NCI-H774 (cell line): ENCODE measurements at regions not wholly inside any gene's neighbourhood (a gene's known extent, or its start where the extent isn't known, plus 50 kb on each side); places are given as distances from the start of the nearest gene placed in this dataset.
"Not testable (repeated sequence)": the region's sequence is repeated elsewhere in the genome, so short reads cannot be mapped to it uniquely, and the experiment has no call there.

ENCODE experiments used
- DNase-seq: peaks from one replicate; lab custom pipeline; 2025; lab: John Stamatoyannopoulos, UW

- DNase-seq: no peak
Observed at GRCh38 chr10:36492590-36493515, 632.5 kb upstream of the ANKRD30A start.

- DNase-seq: no peak
Observed at GRCh38 chr10:36491926-36492325, 633.5 kb upstream of the ANKRD30A start.

DNA sequence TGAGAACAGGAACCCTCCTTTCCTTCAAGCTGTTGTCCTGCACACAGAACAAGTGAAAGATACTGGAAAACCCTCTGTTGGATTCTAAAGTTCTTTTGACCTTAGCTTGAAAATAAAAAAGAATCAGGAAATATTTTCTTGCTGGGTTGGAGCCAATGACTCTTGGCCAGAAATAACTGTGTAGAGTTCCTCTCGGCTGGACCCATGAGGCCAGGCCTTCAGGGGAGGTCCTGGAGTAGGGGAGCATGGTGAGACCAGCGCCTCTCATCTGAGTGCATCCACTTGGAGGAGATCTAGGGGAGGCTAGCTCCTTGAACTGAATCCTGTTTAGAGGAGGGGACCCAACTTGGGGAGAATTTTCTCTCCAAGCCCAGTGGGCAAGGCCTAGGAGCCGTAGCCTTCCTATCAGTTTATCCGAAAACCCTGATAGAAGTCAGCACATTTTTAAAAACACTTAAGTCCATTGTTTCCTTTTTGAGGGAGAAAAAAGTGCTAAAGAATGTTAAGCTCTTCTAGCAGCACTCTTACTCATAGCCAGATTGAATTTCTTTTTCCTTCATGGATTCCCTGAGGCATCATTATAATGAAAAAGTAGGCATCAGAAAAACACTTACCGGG, 635.7 kb upstream of the ANKRD30A start:
- DNase-seq: no peak

DNA sequence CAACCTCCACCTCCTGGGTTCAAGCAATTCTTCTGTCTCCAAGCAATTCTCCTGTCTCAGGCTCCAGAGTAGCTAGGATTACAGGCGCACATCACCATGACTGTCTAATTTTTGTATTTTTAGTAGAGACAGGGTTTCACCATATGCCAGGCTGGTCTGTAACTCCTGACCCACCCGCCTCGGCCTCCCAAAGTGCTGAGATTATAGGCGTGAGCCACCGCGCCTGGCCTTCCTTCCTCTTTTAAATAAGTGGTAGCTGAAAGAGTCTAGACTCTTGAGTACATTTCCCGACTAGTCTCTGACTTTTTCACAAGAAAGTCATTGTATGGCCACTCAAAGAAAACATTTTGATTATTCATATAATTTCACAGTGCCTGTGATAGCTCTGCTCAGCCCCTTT, 636.2 kb upstream of the ANKRD30A start:
- no peak for DNase-seq

DNA sequence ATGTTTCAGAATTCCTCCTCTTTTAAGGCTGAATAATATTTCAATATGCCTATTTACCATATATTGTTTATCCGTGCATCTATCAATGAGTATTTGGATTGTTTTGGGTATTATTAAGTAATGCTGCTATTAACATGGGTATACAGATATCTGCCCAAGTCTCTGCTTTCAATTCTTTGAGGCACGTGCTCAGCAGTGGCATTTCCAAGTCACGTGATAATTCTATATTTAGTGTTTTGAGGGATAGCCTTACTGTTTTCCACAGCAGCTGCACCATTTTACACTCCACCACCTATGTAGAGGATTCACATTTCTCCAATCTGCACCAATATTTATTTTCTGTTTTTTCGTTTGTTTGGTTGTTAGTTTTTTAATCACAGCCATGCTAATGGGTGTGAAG, 636.8 kb upstream of the ANKRD30A start:
- DNase-seq: no peak

DNA sequence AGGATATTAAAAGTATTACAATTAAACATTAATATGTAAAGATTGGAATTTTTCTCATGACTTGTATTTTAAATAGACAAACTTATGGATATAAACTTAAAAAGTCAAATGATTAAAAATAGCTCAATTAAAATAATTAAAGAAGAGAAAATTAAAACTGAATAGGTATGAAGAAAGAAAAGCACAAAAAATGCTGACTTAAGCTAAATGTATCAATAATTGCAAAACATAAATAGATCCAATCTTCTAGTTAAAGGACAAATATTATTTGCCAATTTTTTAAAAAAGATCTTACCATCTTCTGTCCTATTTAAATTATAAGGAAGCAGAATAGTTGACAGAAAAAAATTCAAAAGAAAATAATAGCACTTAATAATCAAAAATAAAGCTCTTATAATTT, 646.3 kb upstream of the ANKRD30A start:
- no peak for DNase-seq

DNA sequence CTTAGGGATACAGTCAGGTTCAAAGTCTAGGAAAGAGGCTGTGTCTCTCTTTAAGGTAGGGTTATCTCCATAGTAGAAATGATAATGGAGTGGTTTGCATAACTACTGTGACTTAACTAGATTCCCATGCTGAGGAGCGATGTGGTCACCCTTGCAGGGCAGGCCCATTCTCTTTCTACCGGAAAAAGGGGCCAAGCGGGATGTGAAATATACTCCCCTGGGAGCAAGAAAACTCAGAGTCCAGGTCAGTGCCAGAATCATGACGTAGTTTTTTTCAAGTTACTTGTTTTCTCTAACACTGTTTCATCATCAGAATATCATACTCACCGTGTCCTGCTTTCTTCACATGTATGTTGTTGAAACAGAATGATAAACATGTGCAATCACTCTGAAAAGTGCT, 649.0 kb upstream of the ANKRD30A start:
- DNase-seq: no peak

DNA sequence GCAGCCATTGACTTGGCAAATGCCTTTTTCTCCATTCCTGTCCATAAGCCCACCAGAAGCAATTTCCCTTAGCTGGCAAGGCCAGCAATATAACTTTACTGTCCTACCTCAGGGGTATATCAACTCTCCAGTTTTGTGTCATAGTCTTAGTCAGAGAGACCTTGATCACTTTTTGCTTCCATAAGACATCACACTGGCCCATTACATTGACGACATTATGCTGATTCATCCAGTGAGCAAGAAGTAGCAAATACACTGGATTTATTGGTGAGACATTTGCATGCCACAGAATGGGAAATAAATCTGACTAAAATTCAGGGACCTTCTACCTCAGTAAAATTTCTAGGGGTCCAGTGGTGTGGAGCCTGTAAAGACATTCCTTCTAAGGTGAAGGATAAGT, 649.7 kb upstream of the ANKRD30A start:
- DNase-seq: no peak

DNA sequence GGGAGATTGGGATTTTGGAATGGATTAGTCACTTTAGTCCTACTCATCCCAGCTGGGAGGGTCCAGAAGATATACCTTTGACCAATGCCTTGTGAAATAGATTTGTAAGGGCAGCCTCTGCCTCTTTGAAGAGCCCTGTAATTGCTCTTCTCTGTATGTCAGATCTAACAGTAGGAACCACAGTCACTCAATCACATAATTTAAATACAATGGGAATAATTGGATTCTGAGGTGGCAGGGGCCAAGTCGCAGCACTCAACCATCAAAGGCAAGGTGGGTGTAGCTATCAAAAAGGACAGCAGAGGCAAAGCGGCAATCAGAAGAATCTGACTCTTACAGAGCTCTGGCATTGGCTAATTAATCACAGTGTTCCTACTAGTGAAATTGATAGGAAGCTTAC, 650.9 kb upstream of the ANKRD30A start:
- no peak for DNase-seq

DNA sequence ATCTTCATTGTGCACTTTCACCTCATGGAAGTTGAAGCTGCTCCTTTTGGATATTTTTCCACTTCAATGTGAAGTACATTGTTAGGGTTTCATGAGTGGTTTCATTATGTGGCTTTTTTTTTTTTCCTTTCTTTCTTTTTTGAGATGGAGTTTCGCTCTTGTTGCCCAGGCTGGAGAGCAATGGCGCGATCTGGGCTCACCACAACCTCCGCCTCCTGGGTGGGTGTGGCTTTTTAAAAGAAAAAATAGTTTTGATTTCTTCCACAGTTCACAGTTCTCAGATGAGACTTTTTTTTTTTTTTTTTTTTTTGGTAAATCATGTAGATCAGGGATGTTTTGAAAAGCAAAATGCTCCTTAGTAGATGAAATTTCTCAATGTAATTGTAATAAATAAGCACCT, 652.3 kb upstream of the ANKRD30A start:
- no peak for DNase-seq

GRCh38 chr10:36469585-36469984, 655.8 kb upstream of the ANKRD30A start:
- no peak for DNase-seq

GRCh38 chr10:36468620-36469019, 656.8 kb upstream of the ANKRD30A start:
- DNase-seq: no peak

DNA sequence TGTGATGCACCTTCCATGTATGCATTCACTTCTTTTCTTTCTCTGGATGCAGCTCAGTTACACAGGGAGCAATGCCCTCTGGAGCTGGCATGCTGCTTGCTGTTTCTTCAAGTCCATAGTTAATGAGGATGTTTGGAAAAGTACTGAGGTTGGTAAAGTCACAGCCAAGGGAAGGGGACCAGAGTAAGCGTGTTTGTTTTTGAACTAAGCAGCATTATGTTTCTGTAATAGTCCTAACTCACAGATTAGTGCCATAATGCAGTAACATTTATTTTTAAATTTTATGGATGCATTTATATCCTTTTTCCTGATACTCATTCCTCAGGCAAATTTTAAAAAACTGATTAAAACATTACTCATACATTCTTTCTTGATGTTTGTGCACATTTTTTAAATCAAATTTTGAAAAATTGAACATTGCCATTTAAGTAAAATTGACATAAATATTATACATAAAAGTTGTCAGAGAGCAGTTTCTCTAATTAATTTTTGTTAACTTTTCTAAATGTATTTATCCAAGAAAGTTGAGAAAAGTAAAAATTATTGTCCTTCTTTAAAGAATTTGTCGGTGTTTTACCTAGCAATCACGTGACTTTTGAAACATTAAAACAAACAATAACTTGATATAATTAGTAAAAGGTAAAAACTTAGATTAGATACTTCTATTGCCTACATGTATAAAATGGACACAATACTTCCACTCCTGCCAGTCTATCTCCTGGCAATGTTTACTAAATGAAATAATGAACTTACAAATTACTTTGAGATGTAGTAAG, 659.6 kb upstream of the ANKRD30A start:
- DNase-seq: no peak

GRCh38 chr10:36464291-36464690, 661.1 kb upstream of the ANKRD30A start:
- DNase-seq: no peak

- DNase-seq: no peak
Observed at GRCh38 chr10:36463390-36463789, 662.0 kb upstream of the ANKRD30A start.

- DNase-seq: no peak
Observed at GRCh38 chr10:36462194-36462593, 663.2 kb upstream of the ANKRD30A start.

DNA sequence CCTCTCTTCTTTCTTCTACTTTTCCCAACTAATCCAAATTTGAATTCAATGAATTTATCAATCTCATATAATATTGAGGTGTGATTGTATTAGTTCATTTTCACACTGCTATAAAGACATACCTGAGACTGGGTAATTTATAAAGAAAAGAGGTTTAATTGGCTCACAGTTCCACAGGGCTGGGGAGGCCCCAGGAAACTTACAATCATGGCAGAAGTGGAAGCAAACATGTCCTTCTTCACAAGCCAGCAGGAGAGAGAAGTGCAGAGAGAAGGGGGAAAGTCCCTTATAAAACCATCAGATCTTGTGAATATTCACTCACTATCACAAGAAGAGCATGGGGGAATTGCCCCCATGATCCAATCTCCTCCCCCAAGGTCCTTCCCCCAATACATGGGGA, 667.0 kb upstream of the ANKRD30A start:
- DNase-seq: not testable (repeated sequence)

GRCh38 chr10:36457751-36458150, 667.6 kb upstream of the ANKRD30A start:
- DNase-seq: no peak

DNA sequence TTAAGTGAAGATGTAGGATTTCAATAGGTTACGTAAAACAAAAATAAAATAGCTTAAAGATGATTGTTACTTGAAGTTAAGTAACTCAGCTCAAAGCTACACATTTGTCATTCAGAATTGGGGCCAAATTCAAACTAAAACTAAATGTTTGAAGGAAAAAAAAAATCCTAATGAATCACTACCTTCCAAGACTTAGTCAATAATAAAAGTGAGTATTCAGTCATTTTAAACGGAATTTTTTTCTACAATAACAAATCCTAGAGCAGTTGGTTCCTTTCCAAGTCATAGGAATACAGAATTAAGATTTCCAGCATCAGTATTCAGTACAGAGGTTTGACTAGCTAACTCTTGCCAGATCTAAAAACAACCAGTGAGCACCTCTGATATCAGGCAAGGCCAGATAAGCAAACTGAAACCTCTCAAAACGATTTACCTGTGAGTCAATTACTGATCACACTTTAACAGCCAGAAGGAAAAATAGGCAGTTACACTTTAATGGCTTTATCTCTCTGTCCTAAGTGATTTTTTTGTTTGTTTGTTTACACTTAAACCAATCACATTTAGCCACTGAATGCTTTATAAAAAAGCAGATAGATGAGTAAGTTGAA, 669.8 kb upstream of the ANKRD30A start:
- DNase-seq: no peak

- no peak for DNase-seq
Observed at GRCh38 chr10:36452851-36453250, 672.5 kb upstream of the ANKRD30A start.

GRCh38 chr10:36451391-36451970, 673.9 kb upstream of the ANKRD30A start:
- no peak for DNase-seq

GRCh38 chr10:36450380-36450779, 675.0 kb upstream of the ANKRD30A start:
- no peak for DNase-seq
